GM23338 (cell line): ENCODE measurements at regions not wholly inside any gene's neighbourhood (a gene's known extent, or its start where the extent isn't known, plus 50 kb on each side); places are given as distances from the start of the nearest gene placed in this dataset.

Experiments used
- CREB1 ChIP-seq: fragments of 250-450 bp; sonication (Bioruptor Pico); IDR thresholded peaks from 2 replicates; pipeline ENCODE4 v1.5.0; 2020; ENCODE audit warnings: low read depth, mild to moderate bottlenecking, moderate library complexity
- EZH2 ChIP-seq: fragments of 200-600 bp; sonication (generic); IDR thresholded peaks from one replicate; pipeline ENCODE4 v1.8.0; 2017; ENCODE audit warnings: antibody characterized with exemption, mild to moderate bottlenecking, low read depth; ENCODE audit not compliant: unreplicated experiment
- REST ChIP-seq: IDR thresholded peaks from one replicate; pipeline ENCODE4 v1.6.1; 2018; ENCODE audit warnings: antibody characterized with exemption; ENCODE audit not compliant: unreplicated experiment
- STAT1 ChIP-seq: IDR thresholded peaks from one replicate; pipeline ENCODE4 v1.6.1; 2016; ENCODE audit warnings: antibody characterized with exemption; ENCODE audit not compliant: unreplicated experiment
- TF ChIP-seq, protein P1 (sequence below): IDR thresholded peaks from 2 replicates; pipeline ENCODE4 v1.6.1; 2016; ENCODE audit warnings: antibody characterized with exemption
- TF ChIP-seq, protein P2 (sequence below): fragments of 250-450 bp; sonication (Bioruptor Pico); IDR thresholded peaks from 2 replicates; pipeline ENCODE4 v1.5.0; 2020; ENCODE audit warnings: mild to moderate bottlenecking, moderate library complexity

DNA sequence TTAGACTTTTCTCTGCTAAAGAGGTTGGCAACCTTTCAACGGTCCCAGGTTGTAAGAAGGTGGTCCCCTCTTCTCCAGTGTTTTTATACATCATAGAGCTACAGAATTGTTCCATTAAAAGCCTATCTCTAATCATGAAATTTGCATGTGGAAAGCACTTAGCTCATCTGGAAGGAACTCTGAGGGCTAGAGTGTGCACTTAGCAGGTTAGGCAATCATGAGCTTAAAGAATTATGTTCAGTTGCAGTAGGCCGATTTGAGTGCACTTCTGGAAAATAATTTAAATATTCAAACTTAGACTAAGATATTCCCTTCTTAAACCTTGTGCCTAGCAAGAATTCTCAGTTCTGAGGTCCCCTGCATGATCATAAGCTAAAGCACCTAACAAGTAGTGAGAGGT lies 468.7 kb downstream of the SPATA31D1 start (continued):
- TF ChIP-seq REST = no peak
- TF ChIP-seq, protein P1, sequence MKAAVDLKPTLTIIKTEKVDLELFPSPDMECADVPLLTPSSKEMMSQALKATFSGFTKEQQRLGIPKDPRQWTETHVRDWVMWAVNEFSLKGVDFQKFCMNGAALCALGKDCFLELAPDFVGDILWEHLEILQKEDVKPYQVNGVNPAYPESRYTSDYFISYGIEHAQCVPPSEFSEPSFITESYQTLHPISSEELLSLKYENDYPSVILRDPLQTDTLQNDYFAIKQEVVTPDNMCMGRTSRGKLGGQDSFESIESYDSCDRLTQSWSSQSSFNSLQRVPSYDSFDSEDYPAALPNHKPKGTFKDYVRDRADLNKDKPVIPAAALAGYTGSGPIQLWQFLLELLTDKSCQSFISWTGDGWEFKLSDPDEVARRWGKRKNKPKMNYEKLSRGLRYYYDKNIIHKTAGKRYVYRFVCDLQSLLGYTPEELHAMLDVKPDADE = no peak
- TF ChIP-seq EZH2 = no peak
- TF ChIP-seq STAT1 = no peak
- TF ChIP-seq, protein P2, sequence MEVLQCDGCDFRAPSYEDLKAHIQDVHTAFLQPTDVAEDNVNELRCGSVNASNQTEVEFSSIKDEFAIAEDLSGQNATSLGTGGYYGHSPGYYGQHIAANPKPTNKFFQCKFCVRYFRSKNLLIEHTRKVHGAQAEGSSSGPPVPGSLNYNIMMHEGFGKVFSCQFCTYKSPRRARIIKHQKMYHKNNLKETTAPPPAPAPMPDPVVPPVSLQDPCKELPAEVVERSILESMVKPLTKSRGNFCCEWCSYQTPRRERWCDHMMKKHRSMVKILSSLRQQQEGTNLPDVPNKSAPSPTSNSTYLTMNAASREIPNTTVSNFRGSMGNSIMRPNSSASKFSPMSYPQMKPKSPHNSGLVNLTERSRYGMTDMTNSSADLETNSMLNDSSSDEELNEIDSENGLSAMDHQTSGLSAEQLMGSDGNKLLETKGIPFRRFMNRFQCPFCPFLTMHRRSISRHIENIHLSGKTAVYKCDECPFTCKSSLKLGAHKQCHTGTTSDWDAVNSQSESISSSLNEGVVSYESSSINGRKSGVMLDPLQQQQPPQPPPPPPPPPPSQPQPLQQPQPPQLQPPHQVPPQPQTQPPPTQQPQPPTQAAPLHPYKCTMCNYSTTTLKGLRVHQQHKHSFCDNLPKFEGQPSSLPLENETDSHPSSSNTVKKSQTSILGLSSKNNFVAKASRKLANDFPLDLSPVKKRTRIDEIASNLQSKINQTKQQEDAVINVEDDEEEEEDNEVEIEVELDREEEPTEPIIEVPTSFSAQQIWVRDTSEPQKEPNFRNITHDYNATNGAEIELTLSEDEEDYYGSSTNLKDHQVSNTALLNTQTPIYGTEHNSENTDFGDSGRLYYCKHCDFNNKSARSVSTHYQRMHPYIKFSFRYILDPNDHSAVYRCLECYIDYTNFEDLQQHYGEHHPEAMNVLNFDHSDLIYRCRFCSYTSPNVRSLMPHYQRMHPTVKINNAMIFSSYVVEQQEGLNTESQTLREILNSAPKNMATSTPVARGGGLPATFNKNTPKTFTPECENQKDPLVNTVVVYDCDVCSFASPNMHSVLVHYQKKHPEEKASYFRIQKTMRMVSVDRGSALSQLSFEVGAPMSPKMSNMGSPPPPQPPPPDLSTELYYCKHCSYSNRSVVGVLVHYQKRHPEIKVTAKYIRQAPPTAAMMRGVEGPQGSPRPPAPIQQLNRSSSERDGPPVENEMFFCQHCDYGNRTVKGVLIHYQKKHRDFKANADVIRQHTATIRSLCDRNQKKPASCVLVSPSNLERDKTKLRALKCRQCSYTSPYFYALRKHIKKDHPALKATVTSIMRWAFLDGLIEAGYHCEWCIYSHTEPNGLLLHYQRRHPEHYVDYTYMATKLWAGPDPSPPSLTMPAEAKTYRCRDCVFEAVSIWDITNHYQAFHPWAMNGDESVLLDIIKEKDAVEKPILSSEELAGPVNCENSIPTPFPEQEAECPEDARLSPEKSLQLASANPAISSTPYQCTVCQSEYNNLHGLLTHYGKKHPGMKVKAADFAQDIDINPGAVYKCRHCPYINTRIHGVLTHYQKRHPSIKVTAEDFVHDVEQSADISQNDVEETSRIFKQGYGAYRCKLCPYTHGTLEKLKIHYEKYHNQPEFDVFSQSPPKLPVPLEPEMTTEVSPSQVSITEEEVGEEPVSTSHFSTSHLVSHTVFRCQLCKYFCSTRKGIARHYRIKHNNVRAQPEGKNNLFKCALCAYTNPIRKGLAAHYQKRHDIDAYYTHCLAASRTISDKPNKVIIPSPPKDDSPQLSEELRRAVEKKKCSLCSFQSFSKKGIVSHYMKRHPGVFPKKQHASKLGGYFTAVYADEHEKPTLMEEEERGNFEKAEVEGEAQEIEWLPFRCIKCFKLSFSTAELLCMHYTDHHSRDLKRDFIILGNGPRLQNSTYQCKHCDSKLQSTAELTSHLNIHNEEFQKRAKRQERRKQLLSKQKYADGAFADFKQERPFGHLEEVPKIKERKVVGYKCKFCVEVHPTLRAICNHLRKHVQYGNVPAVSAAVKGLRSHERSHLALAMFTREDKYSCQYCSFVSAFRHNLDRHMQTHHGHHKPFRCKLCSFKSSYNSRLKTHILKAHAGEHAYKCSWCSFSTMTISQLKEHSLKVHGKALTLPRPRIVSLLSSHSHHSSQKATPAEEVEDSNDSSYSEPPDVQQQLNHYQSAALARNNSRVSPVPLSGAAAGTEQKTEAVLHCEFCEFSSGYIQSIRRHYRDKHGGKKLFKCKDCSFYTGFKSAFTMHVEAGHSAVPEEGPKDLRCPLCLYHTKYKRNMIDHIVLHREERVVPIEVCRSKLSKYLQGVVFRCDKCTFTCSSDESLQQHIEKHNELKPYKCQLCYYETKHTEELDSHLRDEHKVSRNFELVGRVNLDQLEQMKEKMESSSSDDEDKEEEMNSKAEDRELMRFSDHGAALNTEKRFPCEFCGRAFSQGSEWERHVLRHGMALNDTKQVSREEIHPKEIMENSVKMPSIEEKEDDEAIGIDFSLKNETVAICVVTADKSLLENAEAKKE (CRISPR knock-in tag) = no peak
- TF ChIP-seq CREB1 (CRISPR knock-in tag) = no peak
